Ascending aorta (tissue), 2 donors: ENCODE measurements at regions not wholly inside any gene's neighbourhood (a gene's known extent, or its start where the extent isn't known, plus 50 kb on each side); places are given as distances from the start of the nearest gene placed in this dataset.

Experiments used
- DNase-seq, 2 donors: peaks; one replicate each; pipeline ENCODE4 v3.0.0-alpha.2; 2019; ENCODE audit warnings: low spot score in 2 of 2
- H3K27ac ChIP-seq, 2 donors: fragments of 200-600 bp; sonication (generic); one replicate each; pipeline ENCODE4 v1.5.1; 2016 to 2017; ENCODE audit warnings: mild to moderate bottlenecking in 1 of 2
- H3K27me3 ChIP-seq: fragments of 200-600 bp; sonication (generic); one replicate; pipeline ENCODE4 v1.5.1; 2017
- H3K36me3 ChIP-seq, 2 donors: fragments of 200-600 bp; sonication (generic); one replicate each; pipeline ENCODE4 v1.5.1; 2016
- H3K4me1 ChIP-seq, 2 donors: fragments of 200-600 bp; sonication (generic); one replicate each; pipeline ENCODE4 v1.5.1; 2016 to 2017; ENCODE audit warnings: mild to moderate bottlenecking in 1 of 2
- H3K4me3 ChIP-seq, 2 donors: fragments of 200-600 bp; sonication (generic); one replicate each; pipeline ENCODE4 v1.5.1; 2016 to 2017; ENCODE audit warnings: mild to moderate bottlenecking in 1 of 2
- H3K9me3 ChIP-seq, 2 donors: fragments of 200-600 bp; sonication (generic); one replicate each; pipeline ENCODE4 v1.5.1; 2016
- intact Hi-C: fragments of 100-400 bp; cut with DNase I; formaldehyde crosslinking; loops from one replicate; pipeline ENCODE4 v1.15.1; 2023
- TF ChIP-seq, protein P1 (sequence below), 3 experiments: fragments of 200-600 bp in 2 of 3; fragments of 450-650 bp in 1 of 3; sonication (generic) in 2 of 3; IDR thresholded peaks; one replicate each; pipeline ENCODE4 v1.5.1; 2016 to 2019; ENCODE audit warnings: antibody characterized with exemption in 3 of 3, mild to moderate bottlenecking in 1 of 3, moderate library complexity in 1 of 3

DNA sequence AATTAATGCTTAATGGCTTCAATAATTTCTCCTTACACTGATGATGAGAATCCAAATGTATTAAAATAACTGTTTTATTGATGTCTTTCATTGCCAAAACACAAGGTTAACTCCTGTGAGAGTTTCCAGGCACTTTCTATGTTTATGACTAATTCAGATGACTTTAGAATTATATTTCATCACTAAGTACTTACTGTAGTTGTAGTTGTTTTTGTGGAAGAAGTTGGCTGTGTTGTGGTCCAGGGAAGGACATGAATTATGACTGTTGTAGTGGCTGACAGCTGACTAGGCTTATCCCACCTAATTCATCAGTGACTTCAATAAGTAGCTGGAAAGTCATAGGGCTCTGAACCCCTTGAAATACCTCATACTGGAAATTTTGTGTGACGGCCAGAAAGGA, 254.8 kb downstream of the HGF start:
- Histone ChIP-seq H3K27ac (no peak overlapping the region), H3K4me1 (no peaks in the 10 kb centered on the region)
- TF ChIP-seq, protein P1, sequence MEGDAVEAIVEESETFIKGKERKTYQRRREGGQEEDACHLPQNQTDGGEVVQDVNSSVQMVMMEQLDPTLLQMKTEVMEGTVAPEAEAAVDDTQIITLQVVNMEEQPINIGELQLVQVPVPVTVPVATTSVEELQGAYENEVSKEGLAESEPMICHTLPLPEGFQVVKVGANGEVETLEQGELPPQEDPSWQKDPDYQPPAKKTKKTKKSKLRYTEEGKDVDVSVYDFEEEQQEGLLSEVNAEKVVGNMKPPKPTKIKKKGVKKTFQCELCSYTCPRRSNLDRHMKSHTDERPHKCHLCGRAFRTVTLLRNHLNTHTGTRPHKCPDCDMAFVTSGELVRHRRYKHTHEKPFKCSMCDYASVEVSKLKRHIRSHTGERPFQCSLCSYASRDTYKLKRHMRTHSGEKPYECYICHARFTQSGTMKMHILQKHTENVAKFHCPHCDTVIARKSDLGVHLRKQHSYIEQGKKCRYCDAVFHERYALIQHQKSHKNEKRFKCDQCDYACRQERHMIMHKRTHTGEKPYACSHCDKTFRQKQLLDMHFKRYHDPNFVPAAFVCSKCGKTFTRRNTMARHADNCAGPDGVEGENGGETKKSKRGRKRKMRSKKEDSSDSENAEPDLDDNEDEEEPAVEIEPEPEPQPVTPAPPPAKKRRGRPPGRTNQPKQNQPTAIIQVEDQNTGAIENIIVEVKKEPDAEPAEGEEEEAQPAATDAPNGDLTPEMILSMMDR (IDR thresholded peaks at IDR 0.05): no peak

DNA sequence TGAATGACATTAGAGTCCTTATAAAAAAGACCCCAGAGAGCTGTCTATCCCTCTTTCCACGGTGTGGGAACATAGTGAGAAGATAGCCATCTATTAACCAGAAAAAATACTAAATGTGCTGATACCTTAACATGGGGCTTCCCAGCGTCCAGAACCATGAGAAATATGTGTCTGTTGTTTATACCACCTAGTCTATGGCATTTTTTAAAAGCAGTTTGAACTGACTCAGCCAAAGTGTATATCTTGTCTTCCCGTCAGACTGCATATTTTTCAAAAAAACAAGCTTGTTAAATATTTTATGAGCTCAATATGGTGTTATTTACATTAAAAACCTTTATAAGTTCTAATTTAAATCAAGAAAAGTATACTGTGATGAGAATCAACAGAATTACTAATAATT, 255.3 kb downstream of the HGF start:
- DNase-seq: no peak
- no peaks in the 10 kb centered on the region for H3K4me1 ChIP-seq
- TF ChIP-seq, protein P1 (IDR thresholded peaks at IDR 0.05): no peak
- H3K27me3 ChIP-seq: no peaks in the 10 kb centered on the region
- H3K9me3 ChIP-seq: no peaks in the 10 kb centered on the region
- H3K27ac ChIP-seq: no peak overlapping the region
- intact Hi-C loops: no loop called here
- H3K36me3 ChIP-seq: no peaks in the 10 kb centered on the region
- H3K4me3 ChIP-seq: no peak overlapping the region

More for the DNA sequence above, 254.8 kb downstream of the HGF start:
- no peaks in the 10 kb centered on the region for H3K9me3 ChIP-seq
- H3K36me3 ChIP-seq: no peaks in the 10 kb centered on the region
- DNase-seq: no peak
- no peak overlapping the region for H3K4me3 ChIP-seq
- H3K27me3 ChIP-seq: no peaks in the 10 kb centered on the region
- intact Hi-C loops: no loop called here

DNA sequence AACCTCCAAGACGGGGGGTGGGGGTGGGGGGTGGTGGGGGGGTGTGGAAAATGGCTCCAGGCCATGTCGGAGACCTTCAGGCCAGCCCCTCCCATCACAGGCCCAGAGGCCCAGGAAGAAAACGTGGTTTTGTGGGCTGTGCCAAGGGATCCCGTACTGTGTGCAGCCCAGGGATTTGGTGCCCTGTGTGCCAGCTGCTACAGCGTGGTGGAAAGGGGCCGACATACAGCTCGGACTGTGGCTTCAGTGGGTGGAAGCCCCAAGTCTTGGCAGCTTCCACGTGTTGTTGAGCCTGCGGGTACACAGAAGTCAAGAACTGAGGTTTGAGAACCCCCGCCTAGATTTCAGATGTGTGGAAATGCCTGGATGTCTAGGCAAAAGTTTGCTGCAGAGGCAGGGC, 259.7 kb downstream of the HGF start:
- Histone ChIP-seq H3K4me1 (no peaks in the 10 kb centered on the region), H3K4me3 (no peak overlapping the region), H3K27me3 (no peaks in the 10 kb centered on the region), H3K36me3 (no peaks in the 10 kb centered on the region), H3K27ac (no peak overlapping the region), H3K9me3 (no peaks in the 10 kb centered on the region)
- no peak for DNase-seq
- TF ChIP-seq, protein P1 (IDR thresholded peaks at IDR 0.05): no peak
- intact Hi-C loops: no loop called here

DNA sequence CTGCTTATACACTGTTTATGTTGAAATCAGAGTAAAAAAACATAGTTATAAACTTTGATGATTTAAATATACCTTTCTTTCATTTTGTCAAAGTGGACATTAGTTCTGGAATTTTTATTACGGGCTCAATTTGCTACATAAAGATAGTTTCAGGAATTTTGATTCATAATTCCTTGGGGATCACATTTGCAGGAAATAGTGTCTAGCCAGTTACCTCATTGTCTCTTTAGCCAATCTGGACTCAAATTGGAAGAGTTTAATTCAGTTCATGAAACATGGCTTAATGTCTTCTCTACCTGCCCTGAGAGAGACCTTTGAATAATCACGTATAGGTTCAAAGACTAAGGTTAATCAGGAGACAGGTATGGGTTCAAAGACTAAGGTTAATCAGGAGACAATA, 262.6 kb downstream of the HGF start:
- TF ChIP-seq, protein P1 (IDR thresholded peaks at IDR 0.05): no peak
- Histone ChIP-seq H3K27me3 (no peaks in the 10 kb centered on the region), H3K9me3 (no peaks in the 10 kb centered on the region), H3K27ac (no peak overlapping the region), H3K4me3 (no peak overlapping the region), H3K36me3 (no peaks in the 10 kb centered on the region), H3K4me1 (no peaks in the 10 kb centered on the region)
- DNase-seq: no peak
- intact Hi-C loops: no loop called here

DNA sequence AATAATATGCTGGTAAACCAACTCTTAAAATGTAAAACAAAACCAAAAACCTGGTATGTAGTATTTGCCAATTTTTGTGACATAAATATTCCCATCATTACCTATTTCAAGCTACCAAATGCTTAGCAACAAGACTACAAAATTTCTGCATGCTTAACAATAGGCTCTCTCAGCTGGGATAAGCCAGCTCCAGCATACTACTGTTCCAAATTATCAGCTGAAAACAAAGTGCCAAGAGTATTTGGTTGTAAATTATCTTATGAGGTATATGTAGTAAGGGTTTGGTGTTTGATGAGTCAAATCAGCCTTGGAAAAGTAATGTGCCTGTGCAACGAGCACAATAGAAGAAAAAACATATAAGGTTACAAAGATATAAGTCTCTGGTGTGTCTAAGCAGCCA, 263.2 kb downstream of the HGF start:
- intact Hi-C loops: no loop called here
- no peaks in the 10 kb centered on the region for H3K36me3 ChIP-seq
- no peak for DNase-seq
- H3K27ac ChIP-seq: no peak overlapping the region
- no peak overlapping the region for H3K4me3 ChIP-seq
- no peaks in the 10 kb centered on the region for H3K4me1 ChIP-seq
- H3K27me3 ChIP-seq: no peaks in the 10 kb centered on the region
- H3K9me3 ChIP-seq: no peaks in the 10 kb centered on the region
- TF ChIP-seq, protein P1 (IDR thresholded peaks at IDR 0.05): no peak

DNA sequence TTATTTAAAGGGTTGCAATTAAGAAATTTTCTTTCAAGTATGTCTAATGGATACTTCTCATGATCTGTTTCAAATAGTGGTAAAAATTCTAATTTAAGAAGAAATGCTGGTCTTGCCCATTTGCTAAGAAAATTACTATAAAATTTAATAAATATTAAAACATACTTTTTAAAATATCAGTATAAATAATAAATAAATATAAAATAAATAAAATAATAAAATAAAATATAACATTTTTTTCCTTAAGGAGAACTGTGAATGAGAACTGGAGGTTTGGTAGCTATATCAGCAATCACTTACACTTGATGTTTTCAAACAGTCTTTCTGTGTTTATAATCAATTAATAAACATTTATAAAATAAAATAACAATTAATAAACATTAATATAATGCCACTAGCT, 266.1 kb downstream of the HGF start:
- no peaks in the 10 kb centered on the region for H3K36me3 ChIP-seq
- no peaks in the 10 kb centered on the region for H3K9me3 ChIP-seq
- TF ChIP-seq, protein P1 (IDR thresholded peaks at IDR 0.05): no peak
- H3K27me3 ChIP-seq: no peaks in the 10 kb centered on the region
- H3K27ac ChIP-seq: no peak overlapping the region
- no peak overlapping the region for H3K4me3 ChIP-seq
- intact Hi-C loops: no loop called here
- DNase-seq: no peak
- peaks cover 0 to 4% of the 10 kb centered on the region in 2 donors for H3K4me1 ChIP-seq
